AG04450 (cell line): ENCODE measurements at regions not wholly inside any gene's neighbourhood (a gene's known extent, or its start where the extent isn't known, plus 50 kb on each side); places are given as distances from the start of the nearest gene placed in this dataset.

ENCODE experiments used
- CTCF ChIA-PET: fragments of 300-600, 350-600 bp; formaldehyde crosslinking; extraction: SDS; loops from one replicate; lab custom pipeline; 2022; ENCODE audit warnings: antibody characterized with exemption, inconsistent platforms; lab: Charles Lee
- POLR2A ChIA-PET: fragments of 350-600 bp; formaldehyde crosslinking; extraction: SDS; loops from one replicate; lab custom pipeline; 2021; ENCODE audit warnings: antibody characterized with exemption, inconsistent platforms; lab: Yijun Ruan, JAX
- DNase-seq: peaks from one replicate; pipeline ENCODE4 v3.0.0-alpha.2; 2011; ENCODE audit warnings: low read depth, low spot score
- H3K27ac ChIP-seq: one replicate; pipeline ENCODE4 v1.5.1; 2012; ENCODE audit warnings: low read depth, low read length, control low read depth
- H3K27me3 ChIP-seq: one replicate; pipeline ENCODE4 v1.6.0; 2012; ENCODE audit warnings: low read length; ENCODE audit not compliant: control insufficient read depth, insufficient read depth
- H3K4me3 ChIP-seq: 2 replicates; pipeline ENCODE4 v1.5.1; 2011; ENCODE audit warnings: mild to moderate bottlenecking, low read depth, low read length, control low read depth
- H3K9me3 ChIP-seq: 2 replicates; pipeline ENCODE4 v1.5.1; 2012; ENCODE audit warnings: low read length; ENCODE audit not compliant: control insufficient read depth, insufficient read depth
- TF ChIP-seq, protein P1 (sequence below): IDR thresholded peaks from 2 replicates; pipeline ENCODE4 v1.5.1; 2011; ENCODE audit warnings: low read depth, low read length, control low read depth, inconsistent platforms

GRCh38 chr1:14034506-14034905 lies 334.5 kb downstream of the PRDM2 start:
- H3K4me3 ChIP-seq, result no peak overlapping the region
- DNase-seq, result no peak
- CTCF ChIA-PET, result no interaction called here
- peaks cover 31% of the 10 kb centered on the region; the same call in 1 of the 2 replicates for H3K9me3 ChIP-seq
- no peaks in the 10 kb centered on the region for H3K27me3 ChIP-seq
- TF ChIP-seq, protein P1, sequence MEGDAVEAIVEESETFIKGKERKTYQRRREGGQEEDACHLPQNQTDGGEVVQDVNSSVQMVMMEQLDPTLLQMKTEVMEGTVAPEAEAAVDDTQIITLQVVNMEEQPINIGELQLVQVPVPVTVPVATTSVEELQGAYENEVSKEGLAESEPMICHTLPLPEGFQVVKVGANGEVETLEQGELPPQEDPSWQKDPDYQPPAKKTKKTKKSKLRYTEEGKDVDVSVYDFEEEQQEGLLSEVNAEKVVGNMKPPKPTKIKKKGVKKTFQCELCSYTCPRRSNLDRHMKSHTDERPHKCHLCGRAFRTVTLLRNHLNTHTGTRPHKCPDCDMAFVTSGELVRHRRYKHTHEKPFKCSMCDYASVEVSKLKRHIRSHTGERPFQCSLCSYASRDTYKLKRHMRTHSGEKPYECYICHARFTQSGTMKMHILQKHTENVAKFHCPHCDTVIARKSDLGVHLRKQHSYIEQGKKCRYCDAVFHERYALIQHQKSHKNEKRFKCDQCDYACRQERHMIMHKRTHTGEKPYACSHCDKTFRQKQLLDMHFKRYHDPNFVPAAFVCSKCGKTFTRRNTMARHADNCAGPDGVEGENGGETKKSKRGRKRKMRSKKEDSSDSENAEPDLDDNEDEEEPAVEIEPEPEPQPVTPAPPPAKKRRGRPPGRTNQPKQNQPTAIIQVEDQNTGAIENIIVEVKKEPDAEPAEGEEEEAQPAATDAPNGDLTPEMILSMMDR, result no peak
- H3K27ac ChIP-seq, result no peak overlapping the region
- POLR2A ChIA-PET, result no interaction called here

GRCh38 chr1:14037101-14037847 lies 337.3 kb downstream of the PRDM2 start:
- no peaks in the 10 kb centered on the region for H3K27me3 ChIP-seq
- TF ChIP-seq, protein P1, result no peak
- no peak overlapping the region for H3K27ac ChIP-seq
- H3K9me3 ChIP-seq, result peaks cover 38% of the 10 kb centered on the region; the same call in 1 of the 2 replicates
- ChIA-PET POLR2A (no interaction called here), CTCF (no interaction called here)
- no peak overlapping the region for H3K4me3 ChIP-seq
- DNase-seq, result no peak

DNA sequence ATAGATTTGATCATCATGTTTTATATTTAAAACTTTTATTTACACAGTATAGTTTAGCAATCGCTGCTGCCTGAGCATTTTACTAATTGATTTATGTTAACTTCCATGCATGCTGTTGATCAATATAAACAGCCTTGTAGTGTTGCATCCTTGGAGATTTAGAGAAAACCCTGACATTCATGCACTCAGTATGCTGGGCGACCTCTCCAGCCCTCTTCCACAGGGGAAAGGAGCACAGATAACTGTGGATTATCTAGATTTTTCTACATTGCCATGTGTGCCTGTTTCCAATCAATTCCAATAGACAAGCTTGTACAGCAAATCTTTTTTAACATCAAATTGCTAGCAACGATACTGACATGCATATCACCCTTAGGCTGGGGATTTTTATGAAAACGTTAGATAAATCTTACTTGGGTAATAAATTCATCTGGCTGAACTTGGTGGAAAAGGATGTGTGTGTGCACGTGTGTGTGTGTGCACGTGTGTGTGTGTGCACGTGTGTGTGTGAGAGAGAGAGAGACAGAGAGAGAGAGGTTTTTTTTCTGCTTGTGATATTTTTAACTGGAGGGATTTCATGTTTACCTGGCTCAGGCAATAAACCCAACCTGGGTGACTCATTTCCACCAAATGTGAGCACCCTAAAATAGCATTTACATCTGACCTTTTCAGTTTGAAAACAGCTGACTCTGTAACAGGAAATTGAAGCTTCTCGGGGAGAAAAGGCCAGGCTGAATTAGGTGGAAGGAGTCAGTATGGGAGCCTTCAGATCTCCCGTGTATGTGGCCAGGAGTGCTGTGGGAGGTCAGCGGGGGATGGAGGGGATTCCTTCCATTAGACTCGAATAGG lies 339.8 kb downstream of the PRDM2 start:
- POLR2A ChIA-PET, result no interaction called here
- no peak overlapping the region for H3K27ac ChIP-seq
- H3K4me3 ChIP-seq, result no peak overlapping the region
- H3K9me3 ChIP-seq, result peaks cover 30% of the 10 kb centered on the region; the same call in 1 of the 2 replicates
- CTCF ChIA-PET, result no interaction called here
- H3K27me3 ChIP-seq, result no peaks in the 10 kb centered on the region
- DNase-seq, result no peak
- TF ChIP-seq, protein P1, result no peak

- DNase-seq, result no peak
- Histone ChIP-seq H3K4me3 (no peak overlapping the region), H3K9me3 (peaks cover 44% of the 10 kb centered on the region), H3K27me3 (no peaks in the 10 kb centered on the region), H3K27ac (no peak overlapping the region)
- CTCF ChIA-PET, result no interaction called here
- TF ChIP-seq, protein P1, result no peak
- POLR2A ChIA-PET, result no interaction called here
Measured at GRCh38 chr1:14049965-14050364, 350.0 kb downstream of the PRDM2 start.
